Cardiac muscle cell (in vitro differentiated cells and primary cell): ENCODE measurements at regions not wholly inside any gene's neighbourhood (a gene's known extent, or its start where the extent isn't known, plus 50 kb on each side); places are given as distances from the start of the nearest gene placed in this dataset.
A peak's percentile ranks its signal among the peaks of the same experiment; 100 is the strongest.

Source experiments
- DNase-seq, 2 donors: peaks; one replicate each; pipeline versions ENCODE4 v3.0.0 to v3.0.0-alpha.2; 2010 to 2017; ENCODE audit warnings: low read depth in 1 of 2, low spot score in 1 of 2
- H3K27ac ChIP-seq: fragments of 200-600 bp; sonication (generic); 2 replicates; pipeline ENCODE4 v1.5.1; 2016
- H3K27me3 ChIP-seq: fragments of 200-600 bp; sonication (generic); 2 replicates; pipeline ENCODE4 v1.6.0; 2016; ENCODE audit warnings: control low read depth
- H3K36me3 ChIP-seq: fragments of 200-600 bp; sonication (generic); 2 replicates; pipeline ENCODE4 v1.5.1; 2016; ENCODE audit warnings: control low read depth
- H3K4me1 ChIP-seq: fragments of 200-600 bp; sonication (generic); 2 replicates; pipeline ENCODE4 v1.8.1; 2017; ENCODE audit warnings: low read depth, mild to moderate bottlenecking, mixed run types
- H3K4me3 ChIP-seq: fragments of 200-600 bp; sonication (generic); 2 replicates; pipeline ENCODE4 v1.5.1; 2016; ENCODE audit warnings: mild to moderate bottlenecking
- H3K9me3 ChIP-seq: fragments of 200-600 bp; sonication (generic); 2 replicates; pipeline ENCODE4 v1.5.1; 2017; ENCODE audit warnings: low read depth, mild to moderate bottlenecking, control low read depth
- TF ChIP-seq, protein P1 (sequence below): IDR thresholded peaks from 2 replicates; pipeline ENCODE4 v1.5.1; 2012; ENCODE audit warnings: low read depth, mild to moderate bottlenecking, low read length

DNA sequence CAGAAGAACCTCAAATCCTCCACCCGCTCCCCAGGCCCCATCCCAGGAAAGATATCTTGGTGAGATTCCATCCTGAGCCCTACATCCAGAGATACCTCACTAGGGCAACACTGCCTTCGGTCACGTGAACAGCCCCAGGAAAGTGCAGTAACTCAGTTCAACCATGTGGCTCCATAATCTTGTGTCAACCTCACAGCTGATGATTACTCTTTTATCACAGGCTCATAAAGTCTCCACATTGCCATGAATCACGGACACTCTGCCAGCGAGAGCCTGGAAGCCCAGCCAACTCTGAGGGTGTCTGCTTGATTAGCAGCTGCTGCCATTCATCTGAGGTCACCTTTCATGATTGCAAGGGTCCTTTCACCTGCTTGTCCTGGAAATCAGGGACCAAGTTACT lies 175.8 kb upstream of the LRFN2 start:
- Histone ChIP-seq H3K36me3 (no peaks in the 10 kb centered on the region), H3K27me3 (no peaks in the 10 kb centered on the region), H3K9me3 (no peaks in the 10 kb centered on the region), H3K4me1 (peaks cover 2% of the 10 kb centered on the region), H3K4me3 (no peak overlapping the region), H3K27ac (no peak overlapping the region)
- DNase-seq = no peak
- TF ChIP-seq, protein P1, sequence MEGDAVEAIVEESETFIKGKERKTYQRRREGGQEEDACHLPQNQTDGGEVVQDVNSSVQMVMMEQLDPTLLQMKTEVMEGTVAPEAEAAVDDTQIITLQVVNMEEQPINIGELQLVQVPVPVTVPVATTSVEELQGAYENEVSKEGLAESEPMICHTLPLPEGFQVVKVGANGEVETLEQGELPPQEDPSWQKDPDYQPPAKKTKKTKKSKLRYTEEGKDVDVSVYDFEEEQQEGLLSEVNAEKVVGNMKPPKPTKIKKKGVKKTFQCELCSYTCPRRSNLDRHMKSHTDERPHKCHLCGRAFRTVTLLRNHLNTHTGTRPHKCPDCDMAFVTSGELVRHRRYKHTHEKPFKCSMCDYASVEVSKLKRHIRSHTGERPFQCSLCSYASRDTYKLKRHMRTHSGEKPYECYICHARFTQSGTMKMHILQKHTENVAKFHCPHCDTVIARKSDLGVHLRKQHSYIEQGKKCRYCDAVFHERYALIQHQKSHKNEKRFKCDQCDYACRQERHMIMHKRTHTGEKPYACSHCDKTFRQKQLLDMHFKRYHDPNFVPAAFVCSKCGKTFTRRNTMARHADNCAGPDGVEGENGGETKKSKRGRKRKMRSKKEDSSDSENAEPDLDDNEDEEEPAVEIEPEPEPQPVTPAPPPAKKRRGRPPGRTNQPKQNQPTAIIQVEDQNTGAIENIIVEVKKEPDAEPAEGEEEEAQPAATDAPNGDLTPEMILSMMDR = no peak

DNA sequence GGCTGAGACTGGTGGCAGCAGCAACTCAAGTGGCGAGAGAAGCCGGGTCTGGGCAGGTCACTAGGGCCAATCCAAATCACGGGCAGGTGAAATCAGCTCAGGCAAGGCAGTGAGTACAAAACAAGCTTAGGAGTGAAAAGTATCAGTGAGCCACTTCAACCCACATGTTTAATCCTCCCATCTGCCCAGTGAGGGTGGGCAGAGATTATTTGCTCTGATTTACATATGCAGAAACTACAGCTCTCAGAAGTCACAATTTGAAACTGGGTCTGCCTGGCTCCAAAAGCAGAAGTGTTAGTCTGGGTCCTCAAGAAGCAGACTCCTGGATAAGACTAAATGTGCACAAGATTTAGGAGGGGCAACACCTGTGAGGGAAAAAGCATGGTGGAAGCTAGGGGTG lies 173.7 kb upstream of the LRFN2 start:
- H3K27ac ChIP-seq = no peak overlapping the region
- no peaks in the 10 kb centered on the region for H3K27me3 ChIP-seq
- no peak for DNase-seq
- no peaks in the 10 kb centered on the region for H3K9me3 ChIP-seq
- H3K4me1 ChIP-seq = peaks cover 7% of the 10 kb centered on the region
- H3K4me3 ChIP-seq = no peak overlapping the region
- TF ChIP-seq, protein P1 = no peak
- no peaks in the 10 kb centered on the region for H3K36me3 ChIP-seq

DNA sequence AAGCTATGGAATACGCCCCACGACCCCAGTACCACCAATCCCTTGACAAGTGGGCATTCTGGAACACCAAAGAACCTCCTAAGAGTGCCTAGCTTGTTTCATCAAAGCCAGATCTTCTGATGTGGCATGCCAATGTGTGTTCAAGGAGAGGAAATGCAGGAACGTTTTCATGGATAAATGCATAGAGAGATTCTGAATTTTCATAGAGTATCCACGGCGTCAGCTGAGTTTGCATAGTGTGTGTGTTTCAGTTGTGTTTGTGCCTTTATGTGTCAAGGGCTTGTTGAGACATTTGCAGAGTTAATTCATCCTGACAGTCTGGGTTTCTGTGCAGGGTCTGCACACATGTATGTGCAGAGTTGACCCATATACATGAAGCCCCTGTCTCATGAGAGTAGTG lies 172.7 kb upstream of the LRFN2 start:
- TF ChIP-seq, protein P1 = no peak
- Histone ChIP-seq H3K4me1 (peaks cover 15% of the 10 kb centered on the region), H3K9me3 (no peaks in the 10 kb centered on the region), H3K4me3 (no peak overlapping the region), H3K27ac (no peak overlapping the region), H3K36me3 (no peaks in the 10 kb centered on the region), H3K27me3 (no peaks in the 10 kb centered on the region)
- DNase-seq = no peak

DNA sequence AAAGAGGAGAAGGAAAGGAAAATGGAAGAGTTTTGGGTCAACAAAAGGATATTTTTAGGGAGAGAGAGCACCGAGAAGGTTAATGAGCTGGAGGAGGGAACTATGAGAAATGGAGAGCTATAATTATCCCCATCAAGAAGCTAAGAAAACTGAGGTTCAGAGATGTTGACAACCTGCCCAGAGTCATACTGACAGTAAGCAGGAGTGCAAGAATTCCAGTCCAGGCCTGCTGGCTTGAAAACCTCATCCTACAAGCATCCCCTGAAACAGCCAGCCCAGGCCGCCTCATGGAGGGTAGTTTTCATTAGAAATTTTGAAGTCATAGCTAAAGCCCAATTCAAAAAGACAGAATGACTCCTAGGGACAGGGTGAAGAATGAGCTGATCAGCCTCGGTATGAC lies 172.1 kb upstream of the LRFN2 start:
- H3K4me3 ChIP-seq = no peak overlapping the region

DNA sequence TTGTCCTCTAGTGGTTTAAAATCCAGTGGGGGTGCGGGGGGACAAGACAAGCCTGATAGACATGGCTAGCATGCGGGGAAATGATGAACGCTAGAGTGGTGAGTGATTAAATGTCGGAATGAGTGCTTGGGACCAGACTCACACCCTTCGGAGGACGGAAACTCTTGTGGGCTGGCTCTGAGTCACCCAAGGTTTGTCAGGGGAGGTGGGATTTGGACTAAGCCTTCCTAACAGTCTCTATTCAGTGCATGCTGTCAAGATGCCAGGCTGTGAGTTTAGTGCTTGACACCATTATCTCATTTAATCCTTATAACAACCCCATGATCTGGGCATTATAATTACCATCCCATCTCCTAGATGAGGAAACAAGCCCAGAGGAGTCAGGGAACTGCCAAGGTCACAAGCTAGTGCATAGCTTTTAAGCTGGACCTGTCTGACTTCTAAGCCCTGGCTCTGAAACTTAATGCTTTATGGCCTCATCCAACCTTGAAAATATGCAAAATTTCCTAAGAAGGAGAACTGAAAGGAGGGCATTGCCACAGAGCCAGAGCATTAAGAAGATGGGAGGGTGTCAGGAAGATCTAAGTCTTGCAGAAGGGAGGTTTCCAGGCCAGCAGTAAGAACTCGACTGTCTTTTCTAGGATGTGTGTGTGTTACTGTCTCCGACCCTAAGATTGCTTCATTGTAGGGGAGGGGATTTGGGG lies 168.7 kb upstream of the LRFN2 start:
- Histone ChIP-seq H3K27me3 (no peaks in the 10 kb centered on the region), H3K9me3 (no peaks in the 10 kb centered on the region), H3K36me3 (no peaks in the 10 kb centered on the region), H3K4me1 (peaks cover 15% of the 10 kb centered on the region), H3K27ac (no peak overlapping the region), H3K4me3 (no peak overlapping the region)
- peak in 1 of 2 donors; percentile 6 for DNase-seq
- TF ChIP-seq, protein P1 = no peak

More for the DNA sequence above, 172.1 kb upstream of the LRFN2 start:
- TF ChIP-seq, protein P1 = no peak
- Histone ChIP-seq H3K36me3 (no peaks in the 10 kb centered on the region), H3K27me3 (no peaks in the 10 kb centered on the region), H3K9me3 (no peaks in the 10 kb centered on the region), H3K4me1 (peaks cover 15% of the 10 kb centered on the region), H3K27ac (no peak overlapping the region)
- DNase-seq = no peak
